ENCODE measurements at regions not wholly inside any gene's neighbourhood (a gene's known extent, or its start where the extent isn't known, plus 50 kb on each side); places are given as distances from the start of the nearest gene placed in this dataset.

DNA sequence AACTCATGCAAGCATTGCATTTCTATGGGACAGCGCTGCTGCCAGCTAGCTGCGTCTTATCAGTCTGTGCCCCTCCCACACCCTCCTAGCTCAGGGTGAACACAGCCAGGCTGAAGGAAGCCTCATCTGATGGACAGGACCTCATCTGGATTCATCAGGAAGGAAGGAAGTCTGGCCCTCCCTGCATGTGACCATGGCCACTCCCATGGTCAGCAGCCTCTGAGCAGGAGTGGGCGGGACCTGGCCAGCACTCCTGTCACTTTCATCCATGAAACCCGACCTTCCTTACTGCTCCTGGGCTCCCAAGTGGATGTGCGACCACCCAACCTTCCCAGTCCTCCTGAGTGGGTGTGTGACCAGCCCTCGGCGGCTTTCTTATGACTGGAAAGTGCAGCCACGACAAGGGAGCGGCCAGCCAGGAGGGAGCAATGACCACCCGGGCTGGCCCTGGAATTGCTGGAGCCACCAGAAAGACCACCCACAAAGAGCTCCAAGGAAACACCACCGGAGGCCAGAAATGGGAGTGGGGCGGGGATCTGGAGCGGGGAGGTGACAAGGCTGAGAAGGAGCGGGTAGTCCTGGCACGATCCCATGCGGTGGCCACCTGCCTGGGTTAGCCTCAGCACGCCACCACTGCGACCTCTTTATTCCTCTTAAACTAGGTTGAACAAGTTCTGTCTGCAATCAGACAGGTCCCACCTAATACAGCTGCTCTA lies 241.2 kb downstream of the TTLL2 start:
- no peak for ATAC-seq (ENCODE audit: insufficient read depth, low read depth)
- H2AFZ ChIP-seq (ENCODE audit: low read depth, low read length), result no peak overlapping the region
- no peak overlapping the region for H3K4me3 ChIP-seq (ENCODE audit: low read depth in 1 of 2, low read length in 2 of 2)
- no peak overlapping the region for H3K4me2 ChIP-seq (ENCODE audit: insufficient read depth, low read length)
- no peaks in the 10 kb centered on the region for H3K79me2 ChIP-seq (ENCODE audit: insufficient read depth, low read length)
- TF ChIP-seq, protein P1, sequence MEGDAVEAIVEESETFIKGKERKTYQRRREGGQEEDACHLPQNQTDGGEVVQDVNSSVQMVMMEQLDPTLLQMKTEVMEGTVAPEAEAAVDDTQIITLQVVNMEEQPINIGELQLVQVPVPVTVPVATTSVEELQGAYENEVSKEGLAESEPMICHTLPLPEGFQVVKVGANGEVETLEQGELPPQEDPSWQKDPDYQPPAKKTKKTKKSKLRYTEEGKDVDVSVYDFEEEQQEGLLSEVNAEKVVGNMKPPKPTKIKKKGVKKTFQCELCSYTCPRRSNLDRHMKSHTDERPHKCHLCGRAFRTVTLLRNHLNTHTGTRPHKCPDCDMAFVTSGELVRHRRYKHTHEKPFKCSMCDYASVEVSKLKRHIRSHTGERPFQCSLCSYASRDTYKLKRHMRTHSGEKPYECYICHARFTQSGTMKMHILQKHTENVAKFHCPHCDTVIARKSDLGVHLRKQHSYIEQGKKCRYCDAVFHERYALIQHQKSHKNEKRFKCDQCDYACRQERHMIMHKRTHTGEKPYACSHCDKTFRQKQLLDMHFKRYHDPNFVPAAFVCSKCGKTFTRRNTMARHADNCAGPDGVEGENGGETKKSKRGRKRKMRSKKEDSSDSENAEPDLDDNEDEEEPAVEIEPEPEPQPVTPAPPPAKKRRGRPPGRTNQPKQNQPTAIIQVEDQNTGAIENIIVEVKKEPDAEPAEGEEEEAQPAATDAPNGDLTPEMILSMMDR (IDR thresholded peaks at IDR 0.05; ENCODE audit: borderline replicate concordance, extremely low read depth, low read length, poor library complexity, severe bottlenecking), result no peak
- TF ChIP-seq EZH2 (IDR thresholded peaks at IDR 0.05; ENCODE audit: borderline replicate concordance, low read depth, low read length, severe bottlenecking), result no peak
- H3K27me3 ChIP-seq (ENCODE audit: insufficient read depth, low read length, poor library complexity), result no peaks in the 10 kb centered on the region
- no peaks in the 10 kb centered on the region for H3K4me1 ChIP-seq (ENCODE audit: insufficient read depth, low read length)
- no peak for DNase-seq
- H3K9ac ChIP-seq (ENCODE audit: low read depth, low read length), result no peak overlapping the region
- no peak overlapping the region for H3K27ac ChIP-seq (ENCODE audit: low read length)
- H3K36me3 ChIP-seq (ENCODE audit: insufficient read depth, low read length), result no peaks in the 10 kb centered on the region
- H4K20me1 ChIP-seq (ENCODE audit: insufficient read depth, low read length), result no peaks in the 10 kb centered on the region
- H3K9me3 ChIP-seq (ENCODE audit: insufficient read depth, low read length, severe bottlenecking), result no peaks in the 10 kb centered on the region

DNA sequence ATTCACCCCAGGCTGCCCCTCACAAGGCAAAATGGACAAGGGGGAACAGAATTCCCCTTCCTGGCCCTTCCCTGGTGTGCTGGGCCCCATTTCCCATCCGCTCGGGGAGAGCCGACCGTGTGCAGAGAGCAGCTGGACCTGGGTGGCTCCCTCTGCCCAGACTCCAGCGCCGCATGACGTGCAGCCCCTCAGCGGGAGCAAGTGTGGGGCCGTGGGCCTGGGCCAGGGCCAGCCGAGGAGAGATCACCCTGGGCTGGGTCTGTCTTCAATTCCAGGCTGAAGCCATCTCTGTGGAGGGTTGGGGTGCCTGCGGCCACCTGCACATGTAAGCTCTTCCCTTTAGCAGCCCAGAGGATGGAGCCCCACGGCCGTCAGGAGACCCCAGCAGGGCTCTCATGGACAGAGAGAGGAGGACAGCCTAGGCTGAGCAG lies 241.8 kb downstream of the TTLL2 start:
- H3K4me3 ChIP-seq (ENCODE audit: low read depth in 1 of 2, low read length in 2 of 2), result no peak overlapping the region

DNA sequence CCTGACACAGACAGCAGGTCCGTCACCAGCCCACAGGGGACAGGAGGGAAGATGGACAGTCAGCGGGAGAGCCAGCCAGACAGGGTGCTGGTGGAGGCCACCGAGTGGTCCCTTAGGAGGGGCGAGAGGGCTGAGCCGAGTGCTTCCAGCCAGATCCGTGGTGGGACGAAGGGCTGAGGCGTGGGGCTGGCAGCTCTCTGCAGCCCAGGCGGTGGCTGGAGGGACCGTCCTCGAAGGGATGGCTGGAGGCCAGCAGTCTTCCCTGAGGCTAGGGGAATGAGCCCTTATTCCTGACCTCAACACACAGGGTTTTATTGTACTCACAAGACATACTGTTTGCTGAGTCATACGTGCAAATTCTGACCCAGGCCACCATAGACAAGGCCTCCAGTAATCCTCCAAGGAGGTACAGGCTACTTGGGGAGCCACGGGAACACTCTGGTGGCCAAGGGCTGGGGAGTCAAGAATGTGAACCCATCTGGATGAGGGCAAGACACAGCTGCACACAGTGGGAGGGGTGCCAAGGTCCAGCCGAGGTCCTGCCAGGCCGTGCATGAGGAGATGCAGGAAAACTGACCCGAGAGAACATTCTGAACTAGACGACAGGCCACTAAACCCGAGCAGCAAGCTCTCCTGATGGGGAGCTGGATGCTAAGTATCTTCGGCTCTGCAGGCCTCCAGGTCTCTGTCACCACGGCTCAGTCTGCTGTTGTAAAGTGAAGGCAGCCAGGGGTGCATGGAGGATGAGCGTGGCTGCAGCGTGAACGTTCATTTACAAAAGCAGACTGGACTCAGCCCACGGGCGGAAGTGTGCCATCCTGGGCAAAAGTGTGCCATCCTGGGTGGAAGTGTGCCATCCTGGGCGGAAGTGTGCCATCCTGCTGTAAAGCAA lies 242.5 kb downstream of the TTLL2 start:
- no peak overlapping the region for H3K9ac ChIP-seq (ENCODE audit: low read depth, low read length)
- DNase-seq (no peak), ATAC-seq (ENCODE audit: insufficient read depth, low read depth) (no peak)
- H2AFZ ChIP-seq (ENCODE audit: low read depth, low read length), result no peak overlapping the region
- no peak overlapping the region for H3K4me2 ChIP-seq (ENCODE audit: insufficient read depth, low read length)
- no peak overlapping the region for H3K27ac ChIP-seq (ENCODE audit: low read length)
- no peaks in the 10 kb centered on the region for H3K27me3 ChIP-seq (ENCODE audit: insufficient read depth, low read length, poor library complexity)
- no peaks in the 10 kb centered on the region for H3K9me3 ChIP-seq (ENCODE audit: insufficient read depth, low read length, severe bottlenecking)
- no peaks in the 10 kb centered on the region for H3K36me3 ChIP-seq (ENCODE audit: insufficient read depth, low read length)
- TF ChIP-seq, protein P1 (IDR thresholded peaks at IDR 0.05; ENCODE audit: borderline replicate concordance, extremely low read depth, low read length, poor library complexity, severe bottlenecking), result no peak
- TF ChIP-seq EZH2 (IDR thresholded peaks at IDR 0.05; ENCODE audit: borderline replicate concordance, low read depth, low read length, severe bottlenecking), result no peak
- H3K79me2 ChIP-seq (ENCODE audit: insufficient read depth, low read length), result no peaks in the 10 kb centered on the region
- no peaks in the 10 kb centered on the region for H3K4me1 ChIP-seq (ENCODE audit: insufficient read depth, low read length)
- H3K4me3 ChIP-seq (ENCODE audit: low read depth in 1 of 2, low read length in 2 of 2), result no peak overlapping the region
- no peaks in the 10 kb centered on the region for H4K20me1 ChIP-seq (ENCODE audit: insufficient read depth, low read length)

More for the DNA sequence above, 241.8 kb downstream of the TTLL2 start:
- H3K9ac ChIP-seq (ENCODE audit: low read depth, low read length), result no peak overlapping the region
- no peaks in the 10 kb centered on the region for H4K20me1 ChIP-seq (ENCODE audit: insufficient read depth, low read length)
- no peak overlapping the region for H3K4me2 ChIP-seq (ENCODE audit: insufficient read depth, low read length)
- no peaks in the 10 kb centered on the region for H3K9me3 ChIP-seq (ENCODE audit: insufficient read depth, low read length, severe bottlenecking)
- H3K4me1 ChIP-seq (ENCODE audit: insufficient read depth, low read length), result no peaks in the 10 kb centered on the region
- H3K27me3 ChIP-seq (ENCODE audit: insufficient read depth, low read length, poor library complexity), result no peaks in the 10 kb centered on the region
- no peaks in the 10 kb centered on the region for H3K79me2 ChIP-seq (ENCODE audit: insufficient read depth, low read length)
- no peak overlapping the region for H3K27ac ChIP-seq (ENCODE audit: low read length)
- H2AFZ ChIP-seq (ENCODE audit: low read depth, low read length), result no peak overlapping the region
- ATAC-seq (ENCODE audit: insufficient read depth, low read depth) (no peak), DNase-seq (no peak)
- no peaks in the 10 kb centered on the region for H3K36me3 ChIP-seq (ENCODE audit: insufficient read depth, low read length)
- TF ChIP-seq EZH2 (IDR thresholded peaks at IDR 0.05; ENCODE audit: borderline replicate concordance, low read depth, low read length, severe bottlenecking), result no peak
- TF ChIP-seq, protein P1 (IDR thresholded peaks at IDR 0.05; ENCODE audit: borderline replicate concordance, extremely low read depth, low read length, poor library complexity, severe bottlenecking), result no peak
